ENCODE measurements at regions not wholly inside any gene's neighbourhood (a gene's known extent, or its start where the extent isn't known, plus 50 kb on each side); places are given as distances from the start of the nearest gene placed in this dataset.

DNA sequence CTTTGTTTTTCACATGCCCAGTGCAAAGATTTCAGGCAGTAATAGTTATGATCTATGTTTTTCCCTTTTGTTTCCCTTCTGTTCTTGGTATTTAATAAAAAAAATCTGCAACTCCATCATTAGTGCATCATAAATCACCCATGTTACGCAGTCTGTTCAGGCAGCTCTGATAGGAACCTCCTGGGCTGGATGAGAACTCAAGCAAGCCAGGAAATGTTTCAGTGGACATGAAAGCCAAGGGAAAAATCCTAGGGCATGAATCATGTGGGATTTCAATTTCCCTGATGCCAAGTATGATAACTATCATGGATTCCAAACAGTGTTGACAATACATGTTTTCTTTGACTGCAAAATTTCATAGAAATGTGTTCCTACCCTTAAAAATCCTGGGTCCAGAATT is 119.7 kb upstream of the TARS1 start:
- Histone ChIP-seq H3K79me2 (ENCODE audit: insufficient read depth) (no peaks in the 10 kb centered on the region), H2AFZ (no peak overlapping the region), H3K9ac (peak overlapping the region; percentile 73), H4K20me1 (ENCODE audit: insufficient read depth) (no peaks in the 10 kb centered on the region), H3K36me3 (ENCODE audit: low read depth) (no peaks in the 10 kb centered on the region), H3K4me2 (ENCODE audit: unreplicated experiment) (peak overlapping the region; percentile 59), H3K9me2 (ENCODE audit: insufficient read depth) (no peaks in the 10 kb centered on the region), H3K27ac (peak overlapping the region; percentile 97), H3K9me3 (ENCODE audit: low read depth) (no peaks in the 10 kb centered on the region), H3F3A (ENCODE audit: insufficient read depth) (peaks cover 53% of the 10 kb centered on the region), H3K4me3 (no peak overlapping the region), H3K4me1 (ENCODE audit: insufficient read depth) (peaks cover 59% of the 10 kb centered on the region), H3K27me3 (replicated peaks; ENCODE audit: insufficient read depth) (no peaks in the 10 kb centered on the region)
- TF ChIP-seq EZH2 (IDR thresholded peaks at IDR 0.05; ENCODE audit: insufficient read depth, poor library complexity, severe bottlenecking) (no peak), EZH2phosphoT487 (IDR thresholded peaks at IDR 0.05; ENCODE audit: insufficient read depth, low read depth) (peak; percentile 86)
- WGBS, 2 experiments (ENCODE audit: low coverage in 1 of 2, low lambda C conversion rate in 2 of 2, missing lambda C conversion rate in 2 of 2): 0% methylated on average over 1 of the region's 1 CpG
- in situ Hi-C loops (cut with MboI): no loop called here
- peak; percentile 95 for DNase-seq

DNA sequence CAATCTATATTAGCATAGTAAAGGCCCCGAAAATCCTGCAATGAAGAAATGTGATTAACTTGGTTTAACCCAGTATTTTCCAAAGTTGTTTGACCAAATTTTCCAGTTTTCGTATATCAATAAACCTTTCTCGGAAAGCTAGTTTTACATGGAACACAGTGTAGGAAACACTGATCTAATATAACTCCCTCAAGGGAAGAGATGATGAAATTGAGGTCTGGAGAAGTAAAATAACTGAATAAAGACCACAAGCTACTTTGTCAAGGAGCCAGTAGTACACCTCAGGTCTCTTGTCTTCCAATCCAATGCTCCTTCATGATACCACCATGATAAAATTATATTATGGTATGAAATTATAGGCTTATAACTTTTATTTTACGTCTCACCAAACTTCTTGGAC is 118.1 kb upstream of the TARS1 start:
- Histone ChIP-seq H3K27me3 (replicated peaks; ENCODE audit: insufficient read depth) (no peaks in the 10 kb centered on the region), H3K9ac (no peak overlapping the region), H3K4me2 (ENCODE audit: unreplicated experiment) (no peak overlapping the region), H3K79me2 (ENCODE audit: insufficient read depth) (no peaks in the 10 kb centered on the region), H3K4me3 (no peak overlapping the region), H3K36me3 (ENCODE audit: low read depth) (no peaks in the 10 kb centered on the region), H2AFZ (0 out of 2 replicates have a peak overlapping the region, but pooled peaks have one; percentile 5), H3F3A (ENCODE audit: insufficient read depth) (peaks cover 39% of the 10 kb centered on the region), H3K27ac (no peak overlapping the region), H3K9me3 (ENCODE audit: low read depth) (no peaks in the 10 kb centered on the region), H3K4me1 (ENCODE audit: insufficient read depth) (peaks cover 43% of the 10 kb centered on the region), H3K9me2 (ENCODE audit: insufficient read depth) (no peaks in the 10 kb centered on the region), H4K20me1 (ENCODE audit: insufficient read depth) (no peaks in the 10 kb centered on the region)
- no peak for DNase-seq
- in situ Hi-C loops (cut with MboI): no loop called here
- no peak for TF ChIP-seq EZH2phosphoT487 (IDR thresholded peaks at IDR 0.05; ENCODE audit: insufficient read depth, low read depth)
- no peak for TF ChIP-seq EZH2 (IDR thresholded peaks at IDR 0.05; ENCODE audit: insufficient read depth, poor library complexity, severe bottlenecking)
- 99% methylated on average over 4 of the region's 4 CpGs for WGBS, 2 experiments (ENCODE audit: low coverage in 1 of 2, low lambda C conversion rate in 2 of 2, missing lambda C conversion rate in 2 of 2)

DNA sequence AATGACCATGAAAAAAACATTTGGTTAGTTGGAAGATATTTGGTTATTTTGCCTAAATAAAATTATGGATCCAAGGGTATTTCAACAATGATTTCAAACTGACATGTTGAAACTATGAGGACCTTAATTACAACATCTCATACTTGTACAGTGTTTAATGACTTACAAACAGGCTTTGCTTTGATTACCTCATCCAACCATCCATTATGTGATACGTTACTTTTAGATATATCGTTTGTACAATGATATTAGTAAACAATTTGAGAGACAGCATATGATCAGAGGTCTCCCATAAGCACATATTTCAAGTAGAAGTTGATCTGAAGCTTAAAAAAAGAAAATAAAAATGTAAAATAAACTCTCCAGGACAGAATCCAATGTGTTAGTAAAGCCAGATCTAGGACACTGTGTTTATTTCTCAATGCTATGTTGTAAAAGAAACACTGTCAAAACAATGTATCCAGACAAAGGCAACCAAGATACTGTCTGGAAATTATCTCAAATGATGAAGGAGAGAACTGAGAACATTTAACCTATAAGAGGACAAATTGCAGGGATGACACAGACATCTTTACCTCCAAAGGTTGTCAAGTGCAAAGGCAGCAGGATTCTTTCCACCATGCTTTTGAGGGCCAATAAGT is 116.0 kb upstream of the TARS1 start:
- H2AFZ ChIP-seq: peak overlapping the region; percentile 39; the same call in 1 of the 2 replicates
- H3K9me2 ChIP-seq (ENCODE audit: insufficient read depth): no peaks in the 10 kb centered on the region
- H3K9ac ChIP-seq: no peak overlapping the region
- peaks cover 18% of the 10 kb centered on the region for H3F3A ChIP-seq (ENCODE audit: insufficient read depth)
- H4K20me1 ChIP-seq (ENCODE audit: insufficient read depth): no peaks in the 10 kb centered on the region
- peaks cover 27% of the 10 kb centered on the region for H3K4me1 ChIP-seq (ENCODE audit: insufficient read depth)
- no peak for DNase-seq
- in situ Hi-C loops (cut with MboI): no loop called here
- no peak overlapping the region for H3K27ac ChIP-seq
- H3K79me2 ChIP-seq (ENCODE audit: insufficient read depth): no peaks in the 10 kb centered on the region
- H3K4me2 ChIP-seq (ENCODE audit: unreplicated experiment): no peak overlapping the region
- H3K36me3 ChIP-seq (ENCODE audit: low read depth): no peaks in the 10 kb centered on the region
- no peak for TF ChIP-seq EZH2phosphoT487 (IDR thresholded peaks at IDR 0.05; ENCODE audit: insufficient read depth, low read depth)
- TF ChIP-seq EZH2 (IDR thresholded peaks at IDR 0.05; ENCODE audit: insufficient read depth, poor library complexity, severe bottlenecking): no peak
- WGBS, 2 experiments (ENCODE audit: low coverage in 1 of 2, low lambda C conversion rate in 2 of 2, missing lambda C conversion rate in 2 of 2): 43 to 53% methylated on average over 2 of the region's 2 CpGs
- H3K9me3 ChIP-seq (ENCODE audit: low read depth): no peaks in the 10 kb centered on the region
- no peaks in the 10 kb centered on the region for H3K27me3 ChIP-seq (replicated peaks; ENCODE audit: insufficient read depth)
- H3K4me3 ChIP-seq: no peak overlapping the region

DNA sequence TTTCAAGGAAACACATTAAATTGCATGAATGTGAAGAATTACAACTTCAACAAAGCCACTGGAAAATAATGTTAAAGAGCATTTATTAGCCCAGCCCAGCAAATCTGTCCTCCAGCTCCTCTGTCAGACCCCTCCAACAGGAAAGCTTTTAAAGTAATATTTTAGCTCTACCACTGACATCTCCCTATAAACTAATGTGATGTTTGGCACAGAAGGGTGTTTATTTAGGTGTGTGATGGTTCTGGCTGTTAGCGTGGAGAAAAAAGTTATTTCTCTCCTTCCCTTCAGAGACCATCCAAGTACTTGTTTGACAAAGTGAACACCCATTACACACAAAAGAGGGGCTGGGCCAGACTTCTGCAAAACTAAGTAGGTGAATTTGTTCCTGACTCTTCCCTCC is 111.9 kb upstream of the TARS1 start:
- TF ChIP-seq EZH2 (IDR thresholded peaks at IDR 0.05; ENCODE audit: insufficient read depth, poor library complexity, severe bottlenecking) (no peak), EZH2phosphoT487 (IDR thresholded peaks at IDR 0.05; ENCODE audit: insufficient read depth, low read depth) (no peak)
- no peaks in the 10 kb centered on the region for H3K9me2 ChIP-seq (ENCODE audit: insufficient read depth)
- no peak overlapping the region for H3K4me3 ChIP-seq
- in situ Hi-C loops (cut with MboI): no loop called here
- H2AFZ ChIP-seq: no peak overlapping the region
- no peaks in the 10 kb centered on the region for H3F3A ChIP-seq (ENCODE audit: insufficient read depth)
- H3K4me1 ChIP-seq (ENCODE audit: insufficient read depth): no peaks in the 10 kb centered on the region
- DNase-seq: no peak
- H3K27me3 ChIP-seq (replicated peaks; ENCODE audit: insufficient read depth): no peaks in the 10 kb centered on the region
- H3K79me2 ChIP-seq (ENCODE audit: insufficient read depth): no peaks in the 10 kb centered on the region
- no peak overlapping the region for H3K27ac ChIP-seq
- H3K9ac ChIP-seq: no peak overlapping the region
- no peak overlapping the region for H3K4me2 ChIP-seq (ENCODE audit: unreplicated experiment)
- H3K9me3 ChIP-seq (ENCODE audit: low read depth): no peaks in the 10 kb centered on the region
- no peaks in the 10 kb centered on the region for H3K36me3 ChIP-seq (ENCODE audit: low read depth)
- no peaks in the 10 kb centered on the region for H4K20me1 ChIP-seq (ENCODE audit: insufficient read depth)
- WGBS, 2 experiments (ENCODE audit: low coverage in 1 of 2, low lambda C conversion rate in 2 of 2, missing lambda C conversion rate in 2 of 2): 93 to 97% methylated on average over 1 of the region's 1 CpG
